Gastrocnemius medialis (tissue), 4 donors: ENCODE measurements at regions not wholly inside any gene's neighbourhood (a gene's known extent, or its start where the extent isn't known, plus 50 kb on each side); places are given as distances from the start of the nearest gene placed in this dataset.

Experiments used
- CTCF ChIP-seq, 5 experiments: fragments of 450-650 bp in 3 of 5; fragments of 200-600 bp in 2 of 5; sonication (generic) in 2 of 5; IDR thresholded peaks in 4 of 5; conservative IDR thresholded peaks in 1 of 5; 1 replicate in 4 of 5; 2 replicates in 1 of 5; pipeline ENCODE4 v1.5.1; 2016 to 2019; ENCODE audit warnings: antibody characterized with exemption in 5 of 5, mild to moderate bottlenecking in 3 of 5, moderate library complexity in 3 of 5
- POLR2A ChIP-seq, 2 donors: fragments of 450-650 bp; IDR thresholded peaks; one replicate each; pipeline ENCODE4 v1.6.1; 2017; ENCODE audit warnings: antibody characterized with exemption in 2 of 2, mild to moderate bottlenecking in 2 of 2, moderate library complexity in 2 of 2

GRCh38 chr17:13135506-13135905 is 117.7 kb upstream of the ELAC2 start:
- TF ChIP-seq CTCF (IDR thresholded peaks at IDR 0.05 in 4 of 5, conservative IDR thresholded peaks at IDR 0.05 in 1 of 5) (no peak), POLR2A (IDR thresholded peaks at IDR 0.05) (no peak)
